Muscle layer of colon (tissue), 2 donors: ENCODE measurements at regions not wholly inside any gene's neighbourhood (a gene's known extent, or its start where the extent isn't known, plus 50 kb on each side); places are given as distances from the start of the nearest gene placed in this dataset.

ENCODE experiments used
- H3K27ac ChIP-seq: one replicate; pipeline ENCODE4 v1.7.0; 2013; ENCODE audit warnings: low read depth, mild to moderate bottlenecking, low read length, moderate library complexity
- H3K27me3 ChIP-seq, 2 donors: one replicate each; pipeline ENCODE4 v1.7.0; 2013; ENCODE audit warnings: low read length in 2 of 2, mild to moderate bottlenecking in 2 of 2; ENCODE audit not compliant: insufficient read depth in 2 of 2, control insufficient read depth in 1 of 2
- H3K36me3 ChIP-seq: one replicate; pipeline ENCODE4 v1.7.0; 2013; ENCODE audit warnings: mild to moderate bottlenecking, low read length; ENCODE audit not compliant: insufficient read depth
- H3K4me1 ChIP-seq: one replicate; pipeline ENCODE4 v1.7.0; 2013; ENCODE audit warnings: mild to moderate bottlenecking, low read length; ENCODE audit not compliant: insufficient read depth
- H3K4me3 ChIP-seq, 2 donors: one replicate each; pipeline ENCODE4 v1.7.0; 2013; ENCODE audit warnings: low read length in 2 of 2, low read depth in 1 of 2, mild to moderate bottlenecking in 1 of 2, moderate library complexity in 1 of 2
- H3K9ac ChIP-seq: one replicate; pipeline ENCODE4 v1.7.0; 2013; ENCODE audit warnings: low read length
- H3K9me3 ChIP-seq: one replicate; pipeline ENCODE4 v1.7.0; 2013; ENCODE audit warnings: mild to moderate bottlenecking, low read length
- donor health status: abdominal sarcoma.
- donor health status: Adenocarcinoma of cecum.

GRCh38 chr2:177078416-177078815, 134.2 kb upstream of the HNRNPA3 start:
- no peak overlapping the region for H3K4me3 ChIP-seq
- H3K9me3 ChIP-seq, result no peaks in the 10 kb centered on the region
- no peak overlapping the region for H3K9ac ChIP-seq
- peak overlapping the region; percentile 76 for H3K27ac ChIP-seq
- no peaks in the 10 kb centered on the region for H3K27me3 ChIP-seq
- H3K4me1 ChIP-seq, result peaks cover 47% of the 10 kb centered on the region
- no peaks in the 10 kb centered on the region for H3K36me3 ChIP-seq

GRCh38 chr2:177078855-177079254, 133.7 kb upstream of the HNRNPA3 start:
- H3K27me3 ChIP-seq, result no peaks in the 10 kb centered on the region
- H3K4me3 ChIP-seq, result no peak overlapping the region
- no peaks in the 10 kb centered on the region for H3K36me3 ChIP-seq
- peak overlapping the region; percentile 76 for H3K27ac ChIP-seq
- no peak overlapping the region for H3K9ac ChIP-seq
- no peaks in the 10 kb centered on the region for H3K9me3 ChIP-seq
- H3K4me1 ChIP-seq, result peaks cover 46% of the 10 kb centered on the region

DNA sequence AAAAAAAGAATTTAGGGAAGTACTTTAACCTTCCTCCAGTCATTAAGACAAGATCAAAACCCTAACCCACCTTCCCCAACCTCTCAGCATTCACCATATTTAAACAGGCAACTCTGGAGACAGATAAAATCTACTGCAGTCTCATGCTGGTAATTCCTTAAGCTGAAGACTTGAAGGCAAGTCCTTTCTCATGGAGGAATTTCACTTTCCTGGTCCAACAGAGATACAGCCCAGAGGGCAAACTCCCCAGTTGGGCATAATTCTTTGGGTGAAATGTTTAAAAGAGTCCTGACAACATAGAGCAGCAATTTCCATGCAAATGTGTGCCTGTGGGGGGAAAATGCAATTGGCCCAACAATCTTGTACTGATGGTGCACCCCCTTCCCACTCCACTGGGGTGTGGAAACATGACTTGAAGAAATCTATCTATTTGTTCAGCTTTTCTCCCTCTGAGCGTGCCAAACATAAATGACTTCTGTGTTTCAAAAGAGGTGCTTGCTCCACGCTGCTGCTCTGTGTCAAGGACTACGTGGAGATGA, 131.8 kb upstream of the HNRNPA3 start:
- H3K27ac ChIP-seq, result no peak overlapping the region
- no peak overlapping the region for H3K9ac ChIP-seq
- peaks cover 37% of the 10 kb centered on the region for H3K4me1 ChIP-seq
- H3K9me3 ChIP-seq, result no peaks in the 10 kb centered on the region
- H3K4me3 ChIP-seq, result no peak overlapping the region
- H3K27me3 ChIP-seq, result no peaks in the 10 kb centered on the region
- no peaks in the 10 kb centered on the region for H3K36me3 ChIP-seq

- no peaks in the 10 kb centered on the region for H3K27me3 ChIP-seq
- peaks cover 6% of the 10 kb centered on the region for H3K4me1 ChIP-seq
- H3K36me3 ChIP-seq, result no peaks in the 10 kb centered on the region
- H3K27ac ChIP-seq, result no peak overlapping the region
- H3K4me3 ChIP-seq, result no peak overlapping the region
- H3K9me3 ChIP-seq, result no peaks in the 10 kb centered on the region
- H3K9ac ChIP-seq, result no peak overlapping the region
Measured at GRCh38 chr2:177084607-177085006, 128.0 kb upstream of the HNRNPA3 start.

GRCh38 chr2:177088529-177088928, 124.1 kb upstream of the HNRNPA3 start:
- H3K36me3 ChIP-seq, result no peaks in the 10 kb centered on the region
- peaks cover 6% of the 10 kb centered on the region for H3K4me1 ChIP-seq
- H3K27me3 ChIP-seq, result no peaks in the 10 kb centered on the region
- no peak overlapping the region for H3K27ac ChIP-seq
- no peaks in the 10 kb centered on the region for H3K9me3 ChIP-seq
- no peak overlapping the region for H3K4me3 ChIP-seq
- H3K9ac ChIP-seq, result no peak overlapping the region

GRCh38 chr2:177090967-177091366, 121.6 kb upstream of the HNRNPA3 start:
- no peaks in the 10 kb centered on the region for H3K9me3 ChIP-seq
- H3K9ac ChIP-seq, result no peak overlapping the region
- H3K27ac ChIP-seq, result no peak overlapping the region
- no peaks in the 10 kb centered on the region for H3K27me3 ChIP-seq
- no peaks in the 10 kb centered on the region for H3K4me1 ChIP-seq
- H3K36me3 ChIP-seq, result no peaks in the 10 kb centered on the region
- H3K4me3 ChIP-seq, result no peak overlapping the region

DNA sequence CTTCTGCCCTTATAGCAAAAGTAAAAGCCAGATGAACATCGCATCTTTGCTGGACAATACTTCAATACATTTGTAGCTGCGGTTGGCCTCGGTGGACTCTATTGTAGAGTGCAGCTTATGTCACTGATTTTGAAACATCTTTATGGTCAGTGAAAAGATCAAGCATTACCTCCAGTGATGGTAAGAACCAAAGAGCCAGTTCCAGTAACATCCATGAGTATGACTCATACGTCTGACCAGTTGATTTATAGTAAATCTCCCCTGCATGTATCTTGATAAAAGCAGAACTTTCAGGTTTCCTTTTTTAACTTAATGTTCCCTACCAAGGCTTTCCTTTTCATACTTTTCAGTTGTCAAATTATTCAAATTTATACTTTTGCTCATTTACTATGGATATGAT, 119.2 kb upstream of the HNRNPA3 start:
- Histone ChIP-seq H3K4me3 (no peak overlapping the region), H3K9ac (no peak overlapping the region), H3K4me1 (no peaks in the 10 kb centered on the region), H3K36me3 (no peaks in the 10 kb centered on the region), H3K27me3 (no peaks in the 10 kb centered on the region), H3K27ac (no peak overlapping the region), H3K9me3 (no peaks in the 10 kb centered on the region)

GRCh38 chr2:177098001-177098613, 114.5 kb upstream of the HNRNPA3 start:
- no peak overlapping the region for H3K27ac ChIP-seq
- no peak overlapping the region for H3K9ac ChIP-seq
- H3K4me3 ChIP-seq, result no peak overlapping the region
- H3K4me1 ChIP-seq, result no peaks in the 10 kb centered on the region
- no peaks in the 10 kb centered on the region for H3K9me3 ChIP-seq
- no peaks in the 10 kb centered on the region for H3K27me3 ChIP-seq
- no peaks in the 10 kb centered on the region for H3K36me3 ChIP-seq

DNA sequence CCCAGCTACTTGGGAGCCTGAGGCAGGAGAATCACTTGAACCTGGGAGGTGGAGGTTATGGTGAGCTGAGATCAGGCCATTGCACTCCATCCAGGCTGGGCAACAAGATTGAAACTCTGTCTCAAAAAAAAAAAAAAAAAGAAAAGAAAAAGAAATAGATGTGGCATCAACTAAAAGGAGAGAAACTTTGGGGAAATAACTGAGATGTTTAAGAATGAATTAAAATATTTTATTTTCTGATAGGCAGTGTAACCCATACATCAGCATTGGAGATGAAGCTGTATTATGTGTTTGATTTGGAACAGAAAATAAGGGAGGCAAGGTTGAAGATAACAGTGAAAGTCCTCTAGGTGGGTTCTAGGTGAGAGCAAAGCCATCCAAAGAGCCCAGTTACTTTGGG, 110.7 kb upstream of the HNRNPA3 start:
- no peaks in the 10 kb centered on the region for H3K27me3 ChIP-seq
- H3K27ac ChIP-seq, result no peak overlapping the region
- no peaks in the 10 kb centered on the region for H3K4me1 ChIP-seq
- no peak overlapping the region for H3K4me3 ChIP-seq
- H3K9me3 ChIP-seq, result no peaks in the 10 kb centered on the region
- no peak overlapping the region for H3K9ac ChIP-seq
- no peaks in the 10 kb centered on the region for H3K36me3 ChIP-seq

- Histone ChIP-seq H3K9me3 (no peaks in the 10 kb centered on the region), H3K36me3 (no peaks in the 10 kb centered on the region), H3K9ac (no peak overlapping the region), H3K4me1 (no peaks in the 10 kb centered on the region), H3K27ac (no peak overlapping the region), H3K4me3 (no peak overlapping the region), H3K27me3 (no peaks in the 10 kb centered on the region)
Measured at GRCh38 chr2:177106212-177106611, 106.4 kb upstream of the HNRNPA3 start.

DNA sequence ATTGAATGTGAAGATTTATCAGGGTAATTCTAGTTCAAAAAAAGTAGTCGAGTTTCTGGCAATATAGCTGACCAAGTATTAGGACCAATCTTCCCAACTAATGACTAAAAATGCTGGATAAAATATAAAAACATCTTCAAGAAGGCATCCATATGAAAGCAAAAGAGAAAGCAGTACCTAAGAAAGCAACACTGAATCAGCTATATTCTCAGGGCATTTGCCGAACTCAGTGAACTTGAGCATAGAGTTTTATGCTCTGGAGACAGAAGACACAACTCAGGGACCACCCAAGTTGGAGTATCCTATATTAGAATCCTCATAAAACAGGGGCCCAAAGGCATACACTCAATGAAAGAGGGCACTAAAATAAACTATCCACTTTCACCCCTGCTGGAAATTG, 103.7 kb upstream of the HNRNPA3 start:
- no peaks in the 10 kb centered on the region for H3K27me3 ChIP-seq
- no peaks in the 10 kb centered on the region for H3K9me3 ChIP-seq
- H3K4me1 ChIP-seq, result no peaks in the 10 kb centered on the region
- no peak overlapping the region for H3K27ac ChIP-seq
- H3K4me3 ChIP-seq, result no peak overlapping the region
- H3K36me3 ChIP-seq, result no peaks in the 10 kb centered on the region
- H3K9ac ChIP-seq, result no peak overlapping the region

- Histone ChIP-seq H3K27ac (no peak overlapping the region), H3K4me3 (no peak overlapping the region), H3K27me3 (no peaks in the 10 kb centered on the region), H3K9ac (no peak overlapping the region), H3K4me1 (no peaks in the 10 kb centered on the region), H3K36me3 (no peaks in the 10 kb centered on the region), H3K9me3 (no peaks in the 10 kb centered on the region)
Measured at GRCh38 chr2:177114712-177115111, 97.9 kb upstream of the HNRNPA3 start.
